HEK293 (cell line): ENCODE measurements at regions not wholly inside any gene's neighbourhood (a gene's known extent, or its start where the extent isn't known, plus 50 kb on each side); places are given as distances from the start of the nearest gene placed in this dataset.

Experiments
- CTCF ChIP-seq: fragments of 450-650 bp; formaldehyde crosslinking; IDR thresholded peaks from 2 replicates; pipeline ENCODE4 v1.5.1; 2016; ENCODE audit warnings: missing biosample characterization, missing genetic modification characterization
- ZBTB7A ChIP-seq: fragments of 450-650 bp; formaldehyde crosslinking; IDR thresholded peaks from 2 replicates; pipeline ENCODE4 v1.5.1; 2016; ENCODE audit warnings: low read depth, missing biosample characterization, missing genetic modification characterization
- ZNF274 ChIP-seq, 2 experiments: fragments of 200-500 bp in 1 of 2; fragments of 450-650 bp in 1 of 2; sonication (Bioruptor generic) in 1 of 2; formaldehyde crosslinking in 1 of 2; IDR thresholded peaks; 2 replicates each; pipeline versions ENCODE4 v1.5.1 to v1.6.1; 2014 to 2016; ENCODE audit warnings: borderline replicate concordance in 1 of 2, inconsistent platforms in 1 of 2, low read length in 1 of 2, missing biosample characterization in 1 of 2, missing genetic modification characterization in 1 of 2

GRCh38 chr4:42817913-42818312 lies 74.6 kb upstream of the GRXCR1 start:
- TF ChIP-seq ZBTB7A (tag by site-specific recombination) (no peak), CTCF (tag by site-specific recombination) (no peak), ZNF274 (IDR thresholded peaks at IDR 0.05; ENCODE audit: low read length) (no peak), ZNF274 (tag by site-specific recombination; IDR thresholded peaks at IDR 0.05; ENCODE audit: borderline replicate concordance) (no peak)
